HG02798 (cell line): ENCODE measurements at regions not wholly inside any gene's neighbourhood (a gene's known extent, or its start where the extent isn't known, plus 50 kb on each side); places are given as distances from the start of the nearest gene placed in this dataset.

Source experiments
- ATAC-seq: cut with Tn5 transposase; IDR thresholded peaks from one replicate; pipeline ENCODE4 v1.9.1; 2021; ENCODE audit warnings: mild to moderate bottlenecking; ENCODE audit not compliant: unreplicated experiment, poor library complexity

DNA sequence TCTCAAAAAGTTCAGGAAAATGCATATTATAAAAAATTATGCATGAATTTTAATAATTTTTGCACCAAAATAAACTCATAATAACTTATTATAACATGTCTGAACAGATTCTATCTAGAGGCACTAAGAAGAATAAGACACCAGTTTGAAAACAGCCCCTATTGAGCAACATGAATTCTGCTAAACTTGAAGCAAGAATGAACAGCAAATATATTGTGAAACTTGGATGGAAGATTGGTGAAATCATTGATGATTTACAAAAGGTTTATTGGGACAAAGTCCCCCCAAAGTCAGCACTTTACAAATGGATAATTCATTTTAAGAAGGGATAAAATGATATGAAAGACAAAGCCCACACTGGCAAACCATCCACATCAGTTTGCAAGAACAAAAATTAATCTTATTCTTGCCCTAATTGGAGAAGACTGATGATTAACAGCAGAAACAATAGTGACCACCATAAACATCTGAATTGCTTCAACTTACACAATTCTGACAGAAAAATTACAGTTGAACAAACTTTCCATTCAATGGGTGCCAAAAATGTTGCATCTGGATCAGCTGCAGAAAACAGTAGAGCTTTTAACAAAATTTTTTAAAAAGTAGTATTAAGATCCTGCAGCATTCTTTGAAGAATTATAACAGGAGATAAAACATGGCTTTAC, 257.5 kb upstream of the FAT3 start:
- no peak for ATAC-seq

DNA sequence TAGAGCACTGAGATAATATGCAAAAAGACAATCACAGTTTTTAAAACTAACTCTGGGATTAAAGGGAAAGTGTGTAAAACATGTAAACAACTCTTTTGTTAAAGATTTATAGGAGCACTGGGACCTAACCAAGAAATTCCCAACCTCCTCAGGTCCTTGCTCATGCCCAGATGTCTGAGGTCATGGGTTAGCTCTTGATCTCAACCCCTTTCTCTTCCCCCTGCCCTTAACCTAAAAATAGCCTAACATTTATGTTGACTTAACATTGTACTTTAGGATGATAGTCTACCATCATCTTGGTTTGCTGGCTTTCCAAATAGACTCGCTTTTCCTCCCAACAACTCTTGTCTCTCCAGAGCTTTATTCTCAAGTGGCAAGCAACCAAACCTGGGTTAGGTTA, 258.2 kb upstream of the FAT3 start:
- no peak for ATAC-seq

DNA sequence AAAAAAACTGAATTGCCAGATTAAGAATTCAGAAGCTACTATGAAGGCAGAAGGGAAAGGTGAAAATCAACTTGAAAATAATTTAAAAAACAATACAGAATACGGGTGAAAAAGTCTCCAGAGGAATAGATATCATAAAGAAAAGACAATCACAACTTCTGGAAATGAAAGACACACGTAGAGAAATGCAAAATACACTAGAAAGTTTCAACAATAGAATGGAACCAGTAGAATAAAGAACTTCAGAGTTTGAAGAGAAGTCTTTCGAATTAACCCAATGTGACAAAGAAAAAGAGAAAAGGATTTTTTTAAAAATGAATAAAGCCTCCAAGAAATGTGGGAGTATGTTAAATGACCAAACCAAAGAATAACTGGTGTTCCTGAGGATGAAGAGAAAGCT, 263.8 kb upstream of the FAT3 start:
- ATAC-seq: no peak

DNA sequence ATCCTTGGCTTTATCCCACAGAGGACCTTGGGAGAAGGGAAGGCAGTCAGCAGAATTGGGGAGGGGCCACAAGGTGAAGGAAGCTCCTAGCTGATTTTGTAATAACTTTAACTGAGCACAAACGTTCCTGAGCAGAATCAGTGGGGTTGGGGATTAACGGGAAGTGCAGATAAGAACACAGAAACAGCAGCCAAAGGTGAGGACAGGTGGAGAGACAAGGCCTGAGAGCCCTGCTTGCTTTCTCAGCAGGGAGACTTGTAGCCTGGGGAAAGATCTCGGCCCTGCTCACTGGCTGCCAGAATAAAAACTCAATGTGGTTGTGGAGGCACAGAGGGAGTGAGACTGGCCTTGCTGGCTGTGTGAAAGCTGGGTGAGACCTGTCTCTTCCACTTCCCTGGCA, 265.2 kb upstream of the FAT3 start:
- ATAC-seq: no peak

DNA sequence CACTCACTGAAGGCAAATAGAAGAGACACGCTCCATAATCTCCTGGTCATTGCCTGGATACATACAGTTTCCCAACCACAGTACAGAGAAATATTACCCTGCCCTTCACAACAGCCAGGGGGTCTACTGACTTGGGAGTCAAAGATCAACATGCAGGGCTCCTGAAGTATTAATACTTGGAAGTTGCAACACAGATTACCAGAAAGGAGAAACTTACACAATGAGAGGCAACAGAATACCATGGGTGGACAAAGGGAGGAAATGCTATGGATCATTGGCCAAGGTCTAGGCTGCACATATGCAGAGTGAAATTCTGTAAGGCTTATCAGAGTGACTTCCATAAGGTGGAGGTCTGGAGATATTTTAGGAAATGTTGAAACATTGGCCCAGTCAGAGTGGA, 267.9 kb upstream of the FAT3 start:
- no peak for ATAC-seq

DNA sequence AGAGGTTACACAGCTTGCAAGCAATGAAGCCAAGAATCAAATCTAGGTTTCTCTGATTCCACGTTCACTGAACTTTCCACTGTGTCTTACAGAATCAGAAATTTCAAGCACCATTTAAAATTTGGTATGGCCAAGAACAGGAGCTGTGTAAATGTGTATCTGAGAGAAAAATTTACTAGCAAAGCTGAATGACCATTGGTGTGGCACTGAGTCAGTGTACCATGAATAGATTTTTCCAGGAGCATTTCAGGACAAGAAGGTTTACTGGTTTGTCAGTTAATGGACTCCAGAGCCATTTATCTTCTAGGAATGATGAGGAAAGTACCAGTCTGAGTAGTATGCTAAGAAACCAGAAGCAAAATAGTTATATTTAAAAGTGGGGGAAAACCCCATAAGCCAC, 269.4 kb upstream of the FAT3 start:
- no peak for ATAC-seq

DNA sequence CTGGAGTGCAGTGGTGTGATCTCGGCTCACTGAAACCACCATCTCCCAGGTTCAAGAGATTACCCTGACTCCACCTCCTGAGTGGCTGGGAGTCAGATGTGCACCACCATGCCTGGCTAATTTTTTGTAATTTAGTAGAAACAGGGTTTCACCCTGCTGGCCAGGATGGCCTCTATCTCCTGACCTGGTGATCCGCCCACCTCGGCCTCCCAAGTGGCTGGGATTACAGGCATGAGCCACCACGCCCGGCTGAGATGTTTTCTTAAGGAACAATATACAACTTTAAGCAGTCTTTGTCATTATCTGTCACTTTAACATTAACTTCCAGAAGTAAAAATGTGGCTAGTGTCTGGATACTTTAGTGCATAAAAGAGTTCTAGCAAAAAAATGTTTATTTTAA, 272.6 kb upstream of the FAT3 start:
- no peak for ATAC-seq

DNA sequence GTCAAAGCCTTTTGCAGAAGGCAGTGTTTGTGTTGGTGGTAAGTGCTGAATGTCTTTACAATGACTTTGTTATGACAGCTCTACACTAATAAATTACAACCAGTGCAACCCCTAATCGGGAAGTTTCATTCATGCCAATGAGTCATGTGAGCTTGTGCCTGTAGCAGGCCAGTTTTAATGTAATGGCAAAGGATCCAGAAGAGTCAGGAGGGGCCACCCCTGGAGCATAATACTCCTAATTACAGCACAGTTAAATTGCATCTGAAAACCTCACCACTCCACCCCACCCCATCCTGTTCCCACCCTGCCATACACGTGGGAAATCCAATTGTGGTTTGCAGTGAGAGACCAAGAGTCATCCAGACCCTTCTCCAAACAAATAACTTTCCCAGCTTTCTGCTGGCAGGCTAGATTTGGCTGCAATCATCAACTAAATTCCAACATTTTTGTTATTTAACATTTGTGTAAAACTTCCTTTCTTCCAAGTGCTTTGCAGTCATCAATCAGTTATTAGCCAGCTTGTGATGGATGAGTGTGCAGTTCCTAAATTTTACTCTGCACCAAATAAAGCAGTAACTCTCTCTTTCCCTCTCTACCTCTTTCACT, 277.3 kb upstream of the FAT3 start:
- ATAC-seq: no peak

DNA sequence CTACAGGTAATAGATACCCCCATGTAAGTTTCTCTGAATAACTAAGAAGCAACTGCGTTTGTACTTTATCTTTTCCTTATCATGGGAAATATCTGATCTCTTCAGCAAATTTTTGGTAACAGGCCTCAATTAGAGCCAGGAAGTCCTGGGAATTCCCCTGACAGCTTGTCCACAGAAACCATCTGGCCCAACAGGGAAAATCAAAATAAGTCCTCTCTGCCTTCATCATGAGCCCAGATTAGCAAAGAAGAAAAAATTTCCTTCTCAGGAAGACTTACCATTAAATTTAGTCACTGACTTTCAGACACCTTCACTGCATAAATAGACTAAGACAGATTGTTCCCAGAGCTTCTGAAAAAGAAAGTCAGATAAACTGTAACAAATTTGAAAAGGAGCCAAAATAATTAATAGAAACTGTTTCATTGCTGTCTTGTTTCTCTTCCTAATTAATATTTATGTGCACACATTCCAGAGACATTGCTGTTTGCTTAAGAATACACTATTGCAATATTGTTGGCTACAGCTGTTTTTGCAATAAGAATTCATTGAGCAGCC, 278.1 kb upstream of the FAT3 start:
- ATAC-seq: no peak

DNA sequence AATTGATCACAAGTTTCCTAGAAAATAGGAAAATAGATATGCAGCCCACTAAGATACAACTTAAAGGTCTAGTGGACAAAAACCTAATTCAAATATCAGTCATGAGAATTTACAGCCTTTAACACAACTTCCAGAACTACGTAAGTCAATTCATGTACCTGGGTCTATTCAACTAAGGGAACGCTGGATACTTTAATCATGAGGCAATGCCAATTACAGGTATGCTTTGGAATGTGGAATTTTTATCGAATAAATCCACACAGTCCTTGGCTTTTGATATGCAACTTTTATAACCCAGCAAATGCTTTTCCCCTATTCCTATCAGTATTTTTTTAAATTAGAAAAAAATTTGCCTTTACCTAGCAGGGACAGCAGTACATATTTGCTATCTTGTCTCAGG, 289.5 kb upstream of the FAT3 start:
- ATAC-seq: no peak

DNA sequence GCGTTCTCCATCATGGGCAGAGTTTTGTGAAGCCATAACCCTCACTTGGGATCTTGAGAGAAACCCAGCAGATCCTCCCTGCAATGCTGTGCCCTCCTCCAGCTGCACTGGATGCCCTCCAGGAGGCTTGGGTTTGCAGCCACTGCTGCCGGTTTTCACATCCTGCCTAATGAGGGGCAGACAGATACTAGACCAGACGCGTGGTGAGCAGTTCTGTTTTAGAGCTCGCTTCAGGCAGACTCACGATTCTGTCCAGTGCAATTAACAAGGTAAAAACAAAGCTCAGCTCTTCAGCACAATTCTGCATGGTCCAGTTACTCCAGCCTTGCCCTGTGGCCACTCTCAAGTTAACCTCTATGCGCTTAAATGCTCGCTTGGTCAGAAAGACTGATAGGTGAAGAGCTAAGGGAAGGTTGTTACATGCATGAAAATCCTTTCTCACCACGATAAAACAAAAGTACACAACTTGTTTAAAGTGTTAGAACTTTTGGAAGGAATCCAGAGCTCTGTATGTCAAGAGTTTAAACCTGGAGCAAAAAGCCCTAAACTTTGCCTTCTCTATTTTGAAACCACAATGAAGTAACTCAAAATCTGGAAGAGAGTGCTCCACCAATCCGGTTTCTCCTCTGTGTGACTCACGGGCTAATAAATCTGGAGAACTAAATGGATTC, 292.3 kb upstream of the FAT3 start:
- ATAC-seq: no peak

DNA sequence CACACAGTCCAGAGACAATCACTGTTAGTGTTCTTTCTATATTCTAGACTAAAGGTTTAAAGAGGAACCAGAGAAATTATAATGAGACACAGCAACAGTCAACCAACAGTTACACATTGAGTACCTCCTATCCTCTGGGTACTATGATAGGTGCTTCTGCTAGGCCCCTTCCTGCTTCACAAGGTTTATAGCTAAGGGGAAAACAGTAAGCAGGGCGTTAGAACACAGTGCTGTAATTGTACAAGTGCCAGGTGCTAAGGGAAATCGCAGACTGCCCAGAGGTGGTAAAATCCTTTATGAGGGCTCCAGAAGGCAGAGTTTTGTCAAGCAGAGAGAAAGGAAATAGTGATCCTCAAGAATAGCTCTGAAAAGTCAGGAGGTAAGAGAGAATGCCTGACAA, 297.2 kb upstream of the FAT3 start:
- no peak for ATAC-seq

DNA sequence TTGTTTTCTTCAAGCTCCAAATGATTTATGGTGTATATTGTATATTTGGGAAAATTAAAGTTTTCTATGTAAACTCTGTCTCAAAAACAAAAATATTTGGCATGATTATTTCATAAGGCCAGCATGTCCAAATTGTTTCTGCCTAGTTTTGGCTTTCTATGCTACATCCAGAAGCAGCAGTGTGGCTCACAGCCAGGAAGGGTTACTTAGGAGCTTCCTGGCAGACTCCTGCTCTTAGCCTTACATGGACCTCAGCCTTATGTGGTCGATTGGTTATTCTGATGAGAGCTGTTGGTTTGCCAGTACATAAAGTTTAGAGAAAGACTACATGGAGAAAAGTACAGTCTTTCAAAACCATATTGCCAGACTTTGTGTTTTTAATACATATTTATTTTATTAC, 297.7 kb upstream of the FAT3 start:
- ATAC-seq: no peak

DNA sequence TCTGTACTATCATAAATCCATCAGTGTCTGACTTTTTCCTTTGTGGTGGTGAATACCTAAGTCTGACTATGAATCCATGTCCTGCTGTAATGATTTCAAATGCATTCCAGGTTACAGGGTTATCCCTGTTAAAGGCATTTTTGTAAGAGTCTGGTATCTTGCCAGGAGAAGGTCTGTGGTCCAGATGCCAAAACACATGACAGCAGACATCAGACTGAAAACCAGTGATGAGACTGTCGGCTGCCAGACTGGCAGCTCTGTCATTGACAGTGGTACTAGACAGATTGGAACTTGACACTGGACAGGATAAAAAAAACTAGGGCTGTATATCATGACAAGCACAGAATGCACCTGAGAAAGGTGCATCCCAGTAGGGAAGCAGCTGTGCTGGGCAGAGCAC, 301.8 kb upstream of the FAT3 start:
- no peak for ATAC-seq

DNA sequence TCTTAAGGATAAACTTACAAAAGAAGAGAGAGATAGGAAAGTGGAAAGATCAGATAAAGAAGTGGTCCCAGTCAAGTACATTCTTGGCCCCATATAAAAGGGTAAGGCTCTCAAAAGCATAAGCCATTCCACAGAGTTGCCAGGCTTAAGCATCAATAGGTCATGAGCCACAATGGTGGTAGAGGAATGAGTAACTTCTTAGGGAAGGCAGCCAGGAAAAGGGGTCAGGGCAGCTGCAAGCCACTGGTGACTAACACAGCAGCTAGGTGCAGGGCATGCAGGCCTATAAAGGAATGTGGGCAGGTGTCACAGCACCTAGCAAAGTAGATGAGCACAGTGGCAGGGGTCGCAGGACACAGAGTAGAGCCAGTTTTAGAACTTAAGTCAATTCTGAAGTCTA, 302.6 kb upstream of the FAT3 start:
- no peak for ATAC-seq

DNA sequence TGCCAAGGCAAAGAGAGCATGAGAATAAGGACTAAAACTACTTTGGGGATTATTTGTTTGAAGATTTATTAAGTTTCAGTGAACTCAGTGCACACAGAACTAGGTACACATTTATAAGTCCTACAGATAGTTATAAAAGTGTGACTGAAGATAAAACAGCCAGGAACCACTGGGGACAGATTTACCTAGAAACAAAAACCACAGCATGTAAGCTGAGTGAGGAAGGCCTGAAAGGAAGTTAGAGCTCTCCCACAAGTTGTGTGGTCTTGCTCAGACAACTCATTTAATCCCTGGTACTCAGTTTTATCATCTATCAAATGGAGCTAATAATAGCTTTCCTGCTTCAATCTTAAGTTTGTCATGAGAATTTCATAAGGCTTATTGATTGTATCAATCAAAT, 311.2 kb upstream of the FAT3 start:
- ATAC-seq: no peak

DNA sequence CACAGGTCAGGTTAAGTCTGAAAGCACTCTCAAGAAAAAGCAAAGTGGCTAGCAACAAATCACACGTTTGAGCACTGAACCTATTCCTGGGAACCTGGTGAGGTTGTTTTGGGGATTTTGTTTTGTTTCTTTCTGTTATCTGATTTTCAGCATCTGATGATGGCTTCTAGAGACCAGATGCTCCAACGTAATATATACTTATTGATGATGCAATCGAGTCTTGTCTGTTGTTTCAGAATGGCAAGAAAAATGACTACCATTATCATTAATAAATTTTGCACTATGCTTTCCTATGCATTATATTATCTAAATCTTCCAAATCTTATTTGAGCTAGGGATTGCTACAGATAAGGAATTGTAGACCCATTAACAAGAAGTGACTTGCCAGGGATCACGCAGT, 312.3 kb upstream of the FAT3 start:
- no peak for ATAC-seq

DNA sequence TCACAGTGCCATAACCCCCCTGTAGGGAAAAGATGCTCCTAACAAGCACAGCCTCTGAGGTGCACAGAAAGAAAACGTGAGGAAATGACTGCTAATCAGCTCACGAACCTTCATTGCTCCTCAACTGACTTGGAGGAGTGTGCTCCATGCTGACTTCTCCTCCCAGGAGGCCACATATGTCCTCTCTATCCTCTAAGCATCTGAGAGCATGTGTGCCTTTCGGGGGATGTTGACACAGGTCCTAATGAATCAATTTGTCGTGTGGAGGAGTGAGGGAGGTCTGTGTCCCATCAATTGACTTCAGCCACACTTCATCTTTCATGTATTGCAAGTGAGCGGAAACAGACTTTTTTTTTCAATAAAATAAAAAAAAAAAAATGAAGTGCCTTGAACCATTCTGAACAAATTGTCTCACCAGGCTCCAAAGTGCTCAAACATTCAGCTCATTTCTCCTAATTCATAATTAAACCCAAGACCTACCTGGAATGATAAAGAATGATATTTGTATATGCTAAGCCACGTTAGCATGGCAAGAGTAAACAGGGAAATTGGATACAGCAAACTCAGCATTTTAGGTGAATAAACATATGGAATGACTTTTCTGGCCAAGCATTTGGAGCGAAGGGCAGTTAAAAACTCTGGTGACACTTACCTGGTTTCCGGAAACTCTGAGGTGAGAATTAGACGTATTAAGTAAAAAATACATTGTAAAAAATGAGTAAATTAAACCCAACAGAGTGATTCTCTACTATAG, 317.6 kb upstream of the FAT3 start:
- ATAC-seq: no peak

DNA sequence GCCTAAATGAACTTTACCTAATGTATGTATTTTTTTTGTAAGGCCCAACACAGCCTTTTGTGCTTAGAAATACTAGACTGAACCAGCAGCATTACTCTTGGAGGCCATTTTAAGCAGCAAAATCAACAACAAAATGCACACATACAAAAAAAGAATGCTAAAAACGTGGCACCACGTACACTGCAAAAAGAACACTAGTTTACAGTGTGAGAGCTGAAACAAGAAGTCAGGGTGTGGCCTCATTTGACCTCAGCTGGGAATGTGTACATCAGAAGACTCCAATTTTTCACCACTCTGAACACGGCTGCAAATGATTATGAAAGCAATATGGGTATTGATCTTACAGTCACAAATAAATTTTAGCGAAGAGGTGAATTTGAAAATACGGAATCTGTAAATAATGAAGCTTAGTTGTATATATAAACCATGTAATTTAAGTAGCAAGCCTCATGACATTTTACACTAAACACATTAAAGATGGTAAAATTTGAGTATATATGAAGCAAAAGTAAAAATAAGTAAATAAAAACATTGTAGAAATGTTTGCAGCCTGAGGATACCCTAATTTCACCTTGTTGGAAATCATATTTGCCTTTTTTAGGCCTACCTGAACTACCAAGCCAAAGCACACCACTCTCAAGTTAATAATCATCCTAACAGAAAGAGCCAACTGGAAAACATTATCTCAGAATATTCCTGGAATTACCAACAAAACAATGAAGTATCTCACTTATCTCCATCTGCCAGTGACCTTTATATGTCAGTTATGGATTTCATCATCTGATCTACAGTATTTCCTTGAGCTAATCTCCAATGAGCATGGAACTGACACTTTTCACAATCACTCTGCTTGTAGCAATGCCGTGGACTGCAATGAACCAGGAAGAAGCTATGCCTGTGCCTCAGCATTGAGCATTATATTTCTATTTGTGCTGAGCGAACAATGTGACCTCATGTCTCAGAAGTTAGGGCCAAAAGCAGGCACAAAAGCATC, 319.5 kb upstream of the FAT3 start:
- ATAC-seq: no peak

DNA sequence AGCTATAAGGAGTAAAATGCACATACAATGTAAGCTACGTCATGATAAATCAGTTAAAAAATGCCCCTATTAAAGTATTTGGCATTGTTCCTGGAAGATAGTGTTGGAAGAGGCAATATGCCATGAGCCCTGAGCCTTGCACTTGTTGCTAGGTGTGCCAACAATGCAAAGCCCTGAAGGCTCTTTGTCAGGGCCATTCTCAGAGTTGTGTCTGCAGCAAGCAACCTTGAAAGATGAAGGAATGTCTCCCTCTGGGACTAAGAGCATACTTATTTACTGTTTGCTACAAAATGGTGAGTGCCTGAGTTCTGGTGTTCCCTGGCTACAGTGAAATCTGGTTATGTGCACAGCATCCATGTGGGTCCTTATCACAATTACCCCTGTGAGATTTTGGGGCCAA, 322.3 kb upstream of the FAT3 start:
- ATAC-seq: no peak
